ENCODE measurements at regions not wholly inside any gene's neighbourhood (a gene's known extent, or its start where the extent isn't known, plus 50 kb on each side); places are given as distances from the start of the nearest gene placed in this dataset.

- DNase-seq: no peak
These were observed 256.7 kb upstream of the HES1 start for GRCh38 chr3:193879099-193879863.

- DNase-seq: no peak
These were observed 256.1 kb upstream of the HES1 start for GRCh38 chr3:193879864-193880242.

GRCh38 chr3:193882091-193882490 is 253.9 kb upstream of the HES1 start:
- DNase-seq: no peak

GRCh38 chr3:193883551-193883950 is 252.4 kb upstream of the HES1 start:
- DNase-seq: no peak

GRCh38 chr3:193884027-193884426 is 251.9 kb upstream of the HES1 start:
- DNase-seq: no peak

GRCh38 chr3:193884652-193885051 is 251.3 kb upstream of the HES1 start:
- DNase-seq: no peak

GRCh38 chr3:193885832-193886231 is 250.1 kb upstream of the HES1 start:
- no peak for DNase-seq

- DNase-seq: no peak
These were observed 245.7 kb upstream of the HES1 start for GRCh38 chr3:193890016-193890897.

- DNase-seq: no peak
These were observed 241.7 kb upstream of the HES1 start for GRCh38 chr3:193894121-193894863.

GRCh38 chr3:193895409-193895808 is 240.5 kb upstream of the HES1 start:
- no peak for DNase-seq

- no peak for DNase-seq
These were observed 239.5 kb upstream of the HES1 start for GRCh38 chr3:193896419-193896818.

- DNase-seq: no peak
These were observed 238.7 kb upstream of the HES1 start for GRCh38 chr3:193897288-193897687.

- no peak for DNase-seq
These were observed 238.2 kb upstream of the HES1 start for GRCh38 chr3:193897731-193898180.

GRCh38 chr3:193899001-193899400 is 236.9 kb upstream of the HES1 start:
- DNase-seq: no peak

- DNase-seq: no peak
These were observed 234.9 kb upstream of the HES1 start for GRCh38 chr3:193901007-193901406.

GRCh38 chr3:193902607-193903511 is 233.1 kb upstream of the HES1 start:
- no peak for DNase-seq

GRCh38 chr3:193903512-193903817 is 232.5 kb upstream of the HES1 start:
- no peak for DNase-seq

GRCh38 chr3:193903966-193904365 is 232.0 kb upstream of the HES1 start:
- DNase-seq: peak; percentile 93

GRCh38 chr3:193905541-193906396 is 230.2 kb upstream of the HES1 start:
- no peak for DNase-seq

- no peak for DNase-seq
These were observed 229.0 kb upstream of the HES1 start for GRCh38 chr3:193906849-193907410.

- no peak for DNase-seq
These were observed 227.7 kb upstream of the HES1 start for GRCh38 chr3:193908181-193908744.

Data from NCI-H524 treated with DMSO at 0.1 percent for 48 hours (cell line).